Endodermal cell (in vitro differentiated cells): ENCODE measurements at regions not wholly inside any gene's neighbourhood (a gene's known extent, or its start where the extent isn't known, plus 50 kb on each side); places are given as distances from the start of the nearest gene placed in this dataset.

Experiments
- DNase-seq: peaks from one replicate; pipeline ENCODE4 v3.0.0-alpha.2; 2017
- H3K27ac ChIP-seq: 2 replicates; pipeline ENCODE4 v1.5.1; 2013; ENCODE audit warnings: mild to moderate bottlenecking, low read depth, low read length, moderate library complexity
- H3K27me3 ChIP-seq: 2 replicates; pipeline ENCODE4 v1.6.1; 2013; ENCODE audit warnings: mild to moderate bottlenecking, low read length, moderate library complexity; ENCODE audit not compliant: insufficient read depth, control insufficient read depth, poor library complexity, severe bottlenecking
- H3K36me3 ChIP-seq: 2 replicates; pipeline ENCODE4 v1.7.0; 2013; ENCODE audit warnings: mild to moderate bottlenecking, low read length, moderate library complexity; ENCODE audit not compliant: control insufficient read depth, insufficient read depth
- H3K4me1 ChIP-seq: one replicate; pipeline ENCODE4 v1.7.0; 2013; ENCODE audit warnings: low read length; ENCODE audit not compliant: control insufficient read depth, insufficient read depth
- H3K4me3 ChIP-seq: 2 replicates; pipeline ENCODE4 v1.5.1; 2013; ENCODE audit warnings: mild to moderate bottlenecking, low read length, moderate library complexity
- H3K9ac ChIP-seq: 2 replicates; pipeline ENCODE4 v1.6.1; 2013; ENCODE audit warnings: mild to moderate bottlenecking, low read length, moderate library complexity; ENCODE audit not compliant: poor library complexity, severe bottlenecking; ENCODE audit errors: extremely low read depth
- H3K9me3 ChIP-seq: 2 replicates; pipeline ENCODE4 v1.6.1; 2013; ENCODE audit warnings: mild to moderate bottlenecking, low read length, moderate library complexity; ENCODE audit not compliant: control insufficient read depth
- H3K27ac Mint-ChIP-seq: 2 replicates; pipeline ENCODE4 v1.8.0; 2020; ENCODE audit warnings: mixed read lengths
- H3K27me3 Mint-ChIP-seq: 2 replicates; pipeline ENCODE4 v1.8.0; 2021; ENCODE audit warnings: mild to moderate bottlenecking, mixed read lengths; ENCODE audit not compliant: insufficient read depth
- H3K36me3 Mint-ChIP-seq: 2 replicates; pipeline ENCODE4 v1.8.0; 2020; ENCODE audit warnings: low read depth, mixed read lengths
- H3K4me1 Mint-ChIP-seq: 2 replicates; pipeline ENCODE4 v1.8.0; 2020; ENCODE audit warnings: mixed read lengths
- H3K4me3 Mint-ChIP-seq: 2 replicates; pipeline ENCODE4 v1.8.0; 2020; ENCODE audit warnings: mild to moderate bottlenecking, moderate library complexity, mixed read lengths
- H3K9me3 Mint-ChIP-seq: 2 replicates; pipeline ENCODE4 v1.8.0; 2020; ENCODE audit warnings: mild to moderate bottlenecking, mixed read lengths
- WGBS, 2 experiments: methylation state at CpG; one replicate each; pipeline versions ENCODE4 v1.1.5 to v1.1.7; 2013; ENCODE audit warnings: missing lambda C conversion rate in 2 of 2, mixed read lengths in 1 of 2; ENCODE audit not compliant: insufficient coverage in 1 of 2, insufficient read length in 1 of 2; 5-methylcytosine and 5-hydroxymethylcytosine counted together
- TF ChIP-seq, protein P1 (sequence below): fragments of 200-600 bp; sonication (generic); conservative IDR thresholded peaks from 2 replicates; pipeline ENCODE4 v1.5.0; 2021; ENCODE audit warnings: antibody characterized with exemption, mild to moderate bottlenecking

DNA sequence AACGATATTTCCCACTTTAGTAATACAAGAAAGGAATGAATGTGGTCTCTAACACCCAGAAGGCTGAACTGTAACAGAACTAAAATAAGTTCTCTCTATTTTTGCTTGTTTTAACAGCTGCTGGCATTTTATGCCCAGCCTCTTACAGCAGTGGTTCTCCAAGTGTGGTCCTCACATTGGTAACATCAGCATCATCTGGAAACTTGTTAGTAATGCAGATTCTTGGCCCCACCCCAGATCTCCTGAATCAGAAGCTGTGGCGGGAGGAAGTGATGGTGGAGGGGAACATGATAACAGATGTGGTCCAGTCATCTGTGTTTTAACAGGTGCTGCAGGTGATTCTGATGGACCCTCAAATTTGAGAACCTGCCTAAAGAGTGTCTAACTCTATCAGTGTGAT lies 170.1 kb downstream of the TMEM26 start:
- H3K4me1 ChIP-seq, result no peaks in the 10 kb centered on the region
- no peaks in the 10 kb centered on the region for H3K27me3 ChIP-seq
- TF ChIP-seq, protein P1, sequence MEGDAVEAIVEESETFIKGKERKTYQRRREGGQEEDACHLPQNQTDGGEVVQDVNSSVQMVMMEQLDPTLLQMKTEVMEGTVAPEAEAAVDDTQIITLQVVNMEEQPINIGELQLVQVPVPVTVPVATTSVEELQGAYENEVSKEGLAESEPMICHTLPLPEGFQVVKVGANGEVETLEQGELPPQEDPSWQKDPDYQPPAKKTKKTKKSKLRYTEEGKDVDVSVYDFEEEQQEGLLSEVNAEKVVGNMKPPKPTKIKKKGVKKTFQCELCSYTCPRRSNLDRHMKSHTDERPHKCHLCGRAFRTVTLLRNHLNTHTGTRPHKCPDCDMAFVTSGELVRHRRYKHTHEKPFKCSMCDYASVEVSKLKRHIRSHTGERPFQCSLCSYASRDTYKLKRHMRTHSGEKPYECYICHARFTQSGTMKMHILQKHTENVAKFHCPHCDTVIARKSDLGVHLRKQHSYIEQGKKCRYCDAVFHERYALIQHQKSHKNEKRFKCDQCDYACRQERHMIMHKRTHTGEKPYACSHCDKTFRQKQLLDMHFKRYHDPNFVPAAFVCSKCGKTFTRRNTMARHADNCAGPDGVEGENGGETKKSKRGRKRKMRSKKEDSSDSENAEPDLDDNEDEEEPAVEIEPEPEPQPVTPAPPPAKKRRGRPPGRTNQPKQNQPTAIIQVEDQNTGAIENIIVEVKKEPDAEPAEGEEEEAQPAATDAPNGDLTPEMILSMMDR, result no peak
- H3K9ac ChIP-seq, result no peak overlapping the region
- WGBS, 2 experiments, result 80 to 93% methylated on average over 1 to 2 of the region's 2 CpGs
- H3K4me3 ChIP-seq, result no peak overlapping the region
- Mint-ChIP-seq H3K9me3 (no peaks in the 10 kb centered on the region), H3K4me3 (no peak overlapping the region), H3K36me3 (no peaks in the 10 kb centered on the region), H3K27ac (no peak overlapping the region), H3K27me3 (no peaks in the 10 kb centered on the region), H3K4me1 (no peaks in the 10 kb centered on the region)
- H3K27ac ChIP-seq, result no peak overlapping the region
- no peaks in the 10 kb centered on the region for H3K36me3 ChIP-seq
- H3K9me3 ChIP-seq, result no peaks in the 10 kb centered on the region
- DNase-seq, result no peak

DNA sequence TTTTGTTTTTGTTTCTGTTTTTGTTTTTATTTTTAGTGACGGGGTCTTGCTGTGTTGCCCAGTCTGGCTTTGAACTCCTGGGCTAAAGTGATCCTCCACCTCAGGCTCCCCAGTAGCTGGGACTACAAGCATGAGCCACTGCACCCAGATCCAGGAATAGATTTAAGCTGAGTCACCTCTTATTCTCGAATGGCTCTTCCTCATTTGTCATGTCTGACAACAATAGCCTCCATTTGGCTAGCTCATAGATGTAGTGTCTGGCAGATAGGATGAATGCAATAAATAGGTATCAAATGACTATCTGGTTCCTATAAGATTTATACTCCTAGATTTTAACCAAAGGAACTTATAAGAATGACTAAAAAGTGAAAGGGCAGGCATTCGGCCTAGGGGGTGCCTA lies 172.9 kb downstream of the TMEM26 start:
- Mint-ChIP-seq H3K9me3 (no peaks in the 10 kb centered on the region), H3K4me1 (no peaks in the 10 kb centered on the region), H3K27me3 (no peaks in the 10 kb centered on the region), H3K27ac (no peak overlapping the region), H3K4me3 (no peak overlapping the region), H3K36me3 (no peaks in the 10 kb centered on the region)
- Histone ChIP-seq H3K27me3 (no peaks in the 10 kb centered on the region), H3K9me3 (no peaks in the 10 kb centered on the region), H3K4me1 (no peaks in the 10 kb centered on the region), H3K4me3 (no peak overlapping the region), H3K9ac (no peak overlapping the region), H3K36me3 (no peaks in the 10 kb centered on the region), H3K27ac (no peak overlapping the region)
- TF ChIP-seq, protein P1, result no peak
- 89 to 93% methylated on average over 3 of the region's 3 CpGs for WGBS, 2 experiments
- DNase-seq, result no peak

DNA sequence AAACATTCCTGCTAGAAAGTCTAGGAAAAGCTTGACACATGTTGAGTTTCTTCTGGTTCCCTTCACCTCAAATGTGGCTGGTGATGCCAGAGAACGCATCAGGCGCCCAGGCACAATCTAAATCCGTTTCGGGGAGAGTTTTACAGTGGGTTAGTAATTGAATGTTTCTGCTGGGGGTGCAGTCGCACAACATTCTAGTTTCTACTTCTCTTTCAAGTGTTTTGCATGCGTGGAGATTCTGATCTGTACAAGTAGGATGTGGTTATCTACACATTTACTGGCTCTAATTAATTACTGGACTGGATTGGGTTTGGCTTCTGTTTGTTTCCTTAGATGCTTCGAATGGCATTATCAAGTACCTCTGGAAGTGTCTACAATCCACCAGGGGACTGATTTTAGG lies 173.8 kb downstream of the TMEM26 start:
- Mint-ChIP-seq H3K27me3 (no peaks in the 10 kb centered on the region), H3K4me3 (no peak overlapping the region), H3K9me3 (no peaks in the 10 kb centered on the region), H3K4me1 (no peaks in the 10 kb centered on the region), H3K27ac (no peak overlapping the region), H3K36me3 (no peaks in the 10 kb centered on the region)
- 80 to 89% methylated on average over 1 to 7 of the region's 7 CpGs for WGBS, 2 experiments
- Histone ChIP-seq H3K4me1 (no peaks in the 10 kb centered on the region), H3K9ac (no peak overlapping the region), H3K9me3 (no peaks in the 10 kb centered on the region), H3K27me3 (no peaks in the 10 kb centered on the region), H3K36me3 (no peaks in the 10 kb centered on the region), H3K4me3 (no peak overlapping the region), H3K27ac (no peak overlapping the region)
- no peak for DNase-seq
- TF ChIP-seq, protein P1, result no peak
